PC-3 (cell line): ENCODE measurements at regions not wholly inside any gene's neighbourhood (a gene's known extent, or its start where the extent isn't known, plus 50 kb on each side); places are given as distances from the start of the nearest gene placed in this dataset.

Experiments used
- ATAC-seq: fragments of 200-7000 bp; cut with Tn5 transposase; 2 replicates; pipeline ENCODE4 v1.9.1; 2020; ENCODE audit warnings: mild to moderate bottlenecking, moderate library complexity
- BruUV-seq: library from RNA; stranded (reverse); fragments of 400-500 nt; replicated peaks from 2 replicates; lab custom pipeline; 2021; lab: Mats Ljungman, UMichigan
- CTCF ChIA-PET: fragments of 300-600 bp; sonication (Branson Sonifier 250); formaldehyde crosslinking; loops from one replicate; lab custom pipeline; 2022; ENCODE audit warnings: antibody characterized with exemption; lab: Charles Lee
- POLR2A ChIA-PET: fragments of 300-600 bp; sonication (Branson Sonifier 250); formaldehyde crosslinking; loops from one replicate; lab custom pipeline; 2022; ENCODE audit warnings: antibody characterized with exemption; ENCODE audit not compliant: unreplicated experiment; lab: Charles Lee
- DNase-seq: peaks from one replicate; pipeline ENCODE4 v3.0.0-alpha.2; 2015
- H2AFZ ChIP-seq: fragments of 300-600 bp; sonication (generic); 2 replicates; pipeline ENCODE4 v1.6.0; 2016; ENCODE audit warnings: antibody characterized with exemption, low read length
- H3F3A ChIP-seq: fragments of 300-600 bp; sonication (generic); one replicate; pipeline ENCODE4 v1.6.0; 2017; ENCODE audit warnings: antibody characterized with exemption, low read length, control low read depth, mild to moderate bottlenecking; ENCODE audit not compliant: unreplicated experiment
- H3K27ac ChIP-seq: fragments of 300-600 bp; sonication (generic); 2 replicates; pipeline ENCODE4 v1.5.1; 2016; ENCODE audit warnings: mild to moderate bottlenecking, low read length
- H3K27me3 ChIP-seq: fragments of 300-600 bp; sonication (generic); 2 replicates; pipeline ENCODE4 v1.6.1; 2016; ENCODE audit warnings: low read length, mixed read lengths
- H3K36me3 ChIP-seq: fragments of 300-600 bp; sonication (generic); 2 replicates; pipeline ENCODE4 v1.6.1; 2016; ENCODE audit warnings: low read depth, mixed run types, low read length, mixed read lengths
- H3K4me1 ChIP-seq: fragments of 300-600 bp; sonication (generic); 2 replicates; pipeline ENCODE4 v1.5.1; 2016; ENCODE audit warnings: low read length; ENCODE audit not compliant: insufficient read depth
- H3K4me2 ChIP-seq: fragments of 300-600 bp; sonication (generic); 2 replicates; pipeline ENCODE4 v1.6.0; 2016; ENCODE audit warnings: low read length
- H3K4me3 ChIP-seq: fragments of 300-600 bp; sonication (generic); 2 replicates; pipeline ENCODE4 v1.5.1; 2016; ENCODE audit warnings: mild to moderate bottlenecking, low read length, mixed read lengths
- H3K79me2 ChIP-seq: fragments of 300-600 bp; sonication (generic); 2 replicates; pipeline ENCODE4 v1.6.1; 2017; ENCODE audit warnings: low read length, mixed read lengths
- H3K9ac ChIP-seq: fragments of 300-600 bp; sonication (generic); 2 replicates; pipeline ENCODE4 v1.6.0; 2016; ENCODE audit warnings: mild to moderate bottlenecking, low read length
- H3K9me2 ChIP-seq: fragments of 300-600 bp; sonication (generic); replicated peaks from 2 replicates; pipeline ENCODE4 v1.6.1; 2016; ENCODE audit warnings: mixed run types, low read length, mixed read lengths
- H3K9me3 ChIP-seq: fragments of 300-600 bp; sonication (generic); 2 replicates; pipeline ENCODE4 v1.6.1; 2016; ENCODE audit warnings: low read length, mixed read lengths
- H4K20me1 ChIP-seq: fragments of 300-600 bp; sonication (generic); 2 replicates; pipeline ENCODE4 v1.6.1; 2016; ENCODE audit warnings: low read length, mixed read lengths
- CTCF ChIP-seq: fragments of 300-600 bp; sonication (generic); conservative IDR thresholded peaks from 2 replicates; pipeline ENCODE4 v1.5.1; 2017; ENCODE audit warnings: antibody characterized with exemption, low read depth, mild to moderate bottlenecking, low read length
- EZH2 ChIP-seq: fragments of 300-600 bp; sonication (generic); IDR thresholded peaks from one replicate; pipeline ENCODE4 v1.6.1; 2017; ENCODE audit warnings: antibody characterized with exemption, mild to moderate bottlenecking, low read length; ENCODE audit not compliant: unreplicated experiment
- EZH2phosphoT487 ChIP-seq: fragments of 300-600 bp; sonication (generic); IDR thresholded peaks from 2 replicates; pipeline ENCODE4 v1.6.1; 2018; ENCODE audit warnings: mild to moderate bottlenecking, antibody characterized with exemption, low read length, borderline replicate concordance
- intact Hi-C: fragments of 100-400 bp; cut with micrococcal nuclease; formaldehyde crosslinking; loops from 2 replicates; pipeline ENCODE4 v1.9.0; 2023

- no peak overlapping the region for H2AFZ ChIP-seq
- H3K4me3 ChIP-seq, result no peak overlapping the region
- no peak for DNase-seq
- no peaks in the 10 kb centered on the region for H3F3A ChIP-seq
- H3K9me3 ChIP-seq, result no peaks in the 10 kb centered on the region
- ChIA-PET CTCF (no interaction called here), POLR2A (no interaction called here)
- intact Hi-C loops, result no loop called here
- no peaks in the 10 kb centered on the region for H4K20me1 ChIP-seq
- BruUV-seq, result no TSS peak
- no peak overlapping the region for H3K4me2 ChIP-seq
- no peaks in the 10 kb centered on the region for H3K79me2 ChIP-seq
- H3K27ac ChIP-seq, result no peak overlapping the region
- TF ChIP-seq CTCF, result no peak
- TF ChIP-seq EZH2, result no peak
- no peak for TF ChIP-seq EZH2phosphoT487
- peaks cover 37% of the 10 kb centered on the region for H3K27me3 ChIP-seq
- H3K9me2 ChIP-seq, result no peaks in the 10 kb centered on the region
- H3K4me1 ChIP-seq, result no peaks in the 10 kb centered on the region
- ATAC-seq, result no peak
- H3K9ac ChIP-seq, result no peak overlapping the region
- no peaks in the 10 kb centered on the region for H3K36me3 ChIP-seq
Observed at GRCh38 chr13:111644750-111645149, 324.3 kb downstream of the TEX29 start.

DNA sequence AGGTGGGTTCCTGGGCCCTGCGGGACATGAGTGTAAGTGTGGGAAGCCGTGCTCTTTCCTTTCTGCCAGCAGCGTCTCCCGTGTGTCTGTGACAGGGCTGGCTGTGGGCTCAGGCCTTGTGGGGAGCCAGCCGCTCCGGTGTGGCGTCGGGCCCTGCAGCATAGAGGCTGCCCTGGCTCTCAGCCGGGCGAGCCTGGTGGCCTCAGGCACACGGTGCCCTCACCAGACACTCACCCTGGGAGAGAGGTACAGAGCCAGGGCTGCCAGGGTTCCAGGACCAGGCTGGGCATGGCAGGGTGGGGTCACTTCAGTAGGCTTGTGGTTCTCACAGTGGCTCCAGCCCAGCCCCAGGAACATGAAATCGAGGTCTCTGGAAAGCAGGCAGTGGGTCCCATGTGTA, 324.8 kb downstream of the TEX29 start:
- Histone ChIP-seq H3K9ac (no peak overlapping the region), H3K79me2 (no peaks in the 10 kb centered on the region), H3K9me3 (no peaks in the 10 kb centered on the region), H2AFZ (no peak overlapping the region), H3K9me2 (no peaks in the 10 kb centered on the region), H3K4me2 (no peak overlapping the region), H3K36me3 (no peaks in the 10 kb centered on the region), H4K20me1 (no peaks in the 10 kb centered on the region), H3K27ac (no peak overlapping the region), H3K4me1 (no peaks in the 10 kb centered on the region), H3F3A (no peaks in the 10 kb centered on the region), H3K27me3 (peaks cover 40% of the 10 kb centered on the region), H3K4me3 (no peak overlapping the region)
- CTCF ChIA-PET, result no interaction called here
- DNase-seq (no peak), ATAC-seq (no peak)
- POLR2A ChIA-PET, result no interaction called here
- no TSS peak for BruUV-seq
- TF ChIP-seq EZH2phosphoT487 (no peak), CTCF (no peak), EZH2 (no peak)
- intact Hi-C loops, result no loop called here

GRCh38 chr13:111645598-111646455, 325.4 kb downstream of the TEX29 start:
- no peak overlapping the region for H3K4me2 ChIP-seq
- no peaks in the 10 kb centered on the region for H3K36me3 ChIP-seq
- BruUV-seq, result no TSS peak
- H2AFZ ChIP-seq, result no peak overlapping the region
- no peaks in the 10 kb centered on the region for H4K20me1 ChIP-seq
- no peak overlapping the region for H3K27ac ChIP-seq
- intact Hi-C loops, result no loop called here
- no peaks in the 10 kb centered on the region for H3F3A ChIP-seq
- ATAC-seq (no peak), DNase-seq (no peak)
- H3K4me3 ChIP-seq, result no peak overlapping the region
- H3K27me3 ChIP-seq, result peaks cover 43% of the 10 kb centered on the region
- no peaks in the 10 kb centered on the region for H3K9me2 ChIP-seq
- TF ChIP-seq EZH2phosphoT487 (no peak), EZH2 (no peak), CTCF (no peak)
- ChIA-PET POLR2A (no interaction called here), CTCF (no interaction called here)
- no peak overlapping the region for H3K9ac ChIP-seq
- H3K79me2 ChIP-seq, result no peaks in the 10 kb centered on the region
- no peaks in the 10 kb centered on the region for H3K4me1 ChIP-seq
- H3K9me3 ChIP-seq, result no peaks in the 10 kb centered on the region
